ENCODE measurements at regions not wholly inside any gene's neighbourhood (a gene's known extent, or its start where the extent isn't known, plus 50 kb on each side); places are given as distances from the start of the nearest gene placed in this dataset.

DNA sequence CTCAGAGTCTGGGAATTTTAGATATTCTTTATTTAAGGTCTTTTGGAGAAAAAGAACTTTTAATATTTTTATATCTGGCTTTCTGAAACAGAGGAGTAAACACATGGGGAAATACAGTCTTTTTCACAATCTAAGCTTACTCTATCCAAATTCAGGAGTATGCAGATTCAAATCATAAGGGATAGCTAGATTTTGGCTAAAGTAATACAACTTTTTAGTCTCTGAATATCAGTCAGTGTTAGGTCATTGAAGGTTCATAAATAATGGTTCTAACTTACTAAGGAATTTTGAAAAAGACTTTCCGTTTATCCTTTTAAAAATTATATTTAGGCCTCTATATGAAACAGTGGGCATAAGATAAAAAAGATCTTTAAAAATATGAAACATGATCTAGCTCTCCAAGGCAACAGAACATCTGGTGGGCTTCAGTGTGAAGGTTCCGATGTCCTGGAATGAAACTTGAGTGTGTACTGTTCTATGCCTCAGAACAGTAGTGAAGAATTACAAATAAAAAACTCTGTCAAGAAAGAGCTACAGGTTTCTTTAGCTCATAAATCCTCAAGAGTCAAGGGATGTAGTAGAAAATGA lies 165.2 kb upstream of the PDGFD start:
- Mint-ChIP-seq H3K9me3 (peaks cover 4% of the 10 kb centered on the region in 2 donors), H3K4me1 (no peaks in the 10 kb centered on the region)
- no peak for ATAC-seq (replicated peaks)

DNA sequence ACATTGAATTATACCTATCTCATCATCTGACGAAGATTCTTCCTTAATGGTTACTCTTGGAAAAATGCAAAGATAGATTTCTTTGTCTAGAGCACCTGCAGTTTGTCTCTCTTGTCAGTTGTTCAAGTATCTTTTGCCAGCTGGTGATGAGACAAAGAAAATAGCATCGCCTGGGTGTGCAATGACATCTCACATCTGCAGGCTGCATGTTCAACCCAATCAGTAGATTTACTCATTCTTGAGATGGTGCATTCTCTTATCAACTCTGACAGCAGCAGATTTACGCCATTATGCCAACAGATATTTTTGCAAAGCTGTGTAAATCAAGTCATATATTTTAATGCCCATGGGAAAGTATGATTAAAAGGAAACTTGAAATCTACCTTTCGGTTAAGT lies 164.6 kb upstream of the PDGFD start:
- Mint-ChIP-seq H3K27me3 (no peaks in the 10 kb centered on the region), H3K27ac (no peak overlapping the region), H3K4me3 (no peak overlapping the region), H3K9me3 (peaks cover 4% of the 10 kb centered on the region in 2 donors), H3K4me1 (no peaks in the 10 kb centered on the region), H3K36me3 (no peaks in the 10 kb centered on the region)
- ATAC-seq (replicated peaks) (no peak), DNase-seq (no peak)

More for the DNA sequence above, 165.2 kb upstream of the PDGFD start:
- no peak for DNase-seq
- Mint-ChIP-seq H3K4me3 (no peak overlapping the region), H3K27ac (no peak overlapping the region), H3K27me3 (no peaks in the 10 kb centered on the region), H3K36me3 (no peaks in the 10 kb centered on the region)

DNA sequence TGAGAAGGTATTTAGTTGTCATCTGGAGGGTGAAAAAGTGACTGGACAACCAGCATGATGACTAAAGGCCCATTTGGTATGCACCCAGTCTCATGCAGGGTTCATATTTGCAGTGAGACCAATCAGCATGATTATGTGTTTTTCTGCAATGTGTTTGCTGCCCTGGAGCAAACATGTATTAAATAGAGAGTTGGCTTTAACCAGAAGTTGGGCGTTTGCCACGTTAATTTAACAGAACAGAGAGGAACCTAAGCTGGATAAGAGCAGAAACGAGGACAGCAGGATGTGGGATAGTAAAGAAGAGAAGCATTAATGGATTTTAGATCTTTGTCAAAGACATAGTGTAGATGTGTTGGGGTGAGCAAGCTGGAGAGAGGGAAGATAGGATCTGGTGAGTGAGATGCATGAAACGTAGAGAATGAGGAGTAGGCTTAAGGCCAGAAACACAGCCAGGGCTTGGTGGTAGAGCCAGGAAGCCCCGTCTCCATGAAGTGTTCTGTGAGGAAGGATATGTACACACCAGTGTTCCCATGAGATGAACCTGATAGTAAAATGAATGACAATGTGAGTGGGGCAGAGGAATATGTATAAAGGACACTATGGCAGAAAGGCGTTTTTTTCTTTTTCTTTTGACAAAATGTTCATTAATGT lies 164.0 kb upstream of the PDGFD start:
- Mint-ChIP-seq H3K4me1 (no peaks in the 10 kb centered on the region), H3K9me3 (peaks cover 4% of the 10 kb centered on the region in 2 donors), H3K4me3 (no peak overlapping the region), H3K36me3 (no peaks in the 10 kb centered on the region), H3K27ac (no peak overlapping the region), H3K27me3 (no peaks in the 10 kb centered on the region)
- ATAC-seq (replicated peaks) = no peak
- no peak for DNase-seq

DNA sequence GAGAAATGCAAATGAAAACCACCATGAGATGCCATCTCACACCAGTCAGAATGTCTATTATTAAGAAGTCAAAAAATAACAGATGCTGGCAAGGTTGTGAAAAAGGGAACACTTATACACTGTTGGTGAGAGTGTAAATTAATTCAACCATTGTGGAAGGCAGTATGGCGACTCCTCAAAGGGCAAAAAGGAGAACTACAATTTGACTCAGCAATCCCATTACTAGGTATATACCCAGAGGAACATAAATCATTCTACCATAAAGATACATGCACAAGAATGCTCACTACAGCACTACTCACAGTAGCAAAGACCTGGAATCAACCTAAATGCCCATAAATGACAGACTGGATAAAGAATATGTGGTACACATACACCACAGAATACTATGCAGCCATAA lies 161.1 kb upstream of the PDGFD start:
- Mint-ChIP-seq H3K27me3 (no peaks in the 10 kb centered on the region), H3K27ac (no peak overlapping the region), H3K4me3 (no peak overlapping the region), H3K4me1 (no peaks in the 10 kb centered on the region), H3K36me3 (no peaks in the 10 kb centered on the region), H3K9me3 (peaks cover 4% of the 10 kb centered on the region in 2 donors)
- DNase-seq = no peak
- peak; percentile 54 to 71 for ATAC-seq (replicated peaks)

DNA sequence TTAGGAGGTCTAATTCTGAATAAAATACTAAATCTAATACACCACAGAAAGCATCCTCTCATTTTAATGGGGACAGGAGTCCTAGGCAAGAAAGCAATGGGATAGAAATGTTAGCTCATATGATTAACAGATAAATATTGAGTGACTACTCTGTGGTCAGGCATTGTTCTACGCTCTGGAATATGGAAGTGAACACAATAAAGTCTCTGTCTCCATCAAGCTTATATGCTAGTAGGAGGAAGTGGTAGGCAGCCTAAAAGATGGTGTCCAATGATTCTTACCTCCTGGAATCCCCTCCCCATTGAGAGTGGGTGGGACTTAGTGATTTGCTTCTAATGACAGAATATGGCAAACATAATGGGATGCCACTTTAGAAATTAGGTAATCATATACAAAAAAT lies 160.3 kb upstream of the PDGFD start:
- DNase-seq (no peak), ATAC-seq (replicated peaks) (no peak)
- Mint-ChIP-seq H3K4me1 (no peaks in the 10 kb centered on the region), H3K27ac (no peak overlapping the region), H3K27me3 (no peaks in the 10 kb centered on the region), H3K36me3 (no peaks in the 10 kb centered on the region), H3K9me3 (peaks cover 4% of the 10 kb centered on the region in 2 donors), H3K4me3 (no peak overlapping the region)

DNA sequence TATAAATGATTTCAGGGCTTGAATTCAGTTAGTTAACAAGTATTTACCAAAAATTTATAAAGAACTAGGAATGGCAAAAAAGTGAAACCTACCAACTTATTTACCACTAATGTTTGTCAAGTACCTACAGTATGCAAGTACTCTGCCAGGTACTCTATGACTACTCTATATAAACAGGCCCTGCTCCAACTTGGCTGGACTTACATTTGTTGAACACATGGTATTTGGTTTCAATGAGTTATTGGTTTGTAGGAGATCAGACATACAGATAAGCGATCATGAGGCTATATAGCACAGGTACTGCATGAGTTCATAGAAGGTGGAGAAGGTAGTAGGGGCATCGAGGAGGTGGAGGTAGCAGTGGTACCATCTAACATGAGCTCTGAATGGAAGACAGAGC lies 159.9 kb upstream of the PDGFD start:
- no peak for ATAC-seq (replicated peaks)
- Mint-ChIP-seq H3K4me1 (no peaks in the 10 kb centered on the region), H3K27ac (no peak overlapping the region), H3K27me3 (no peaks in the 10 kb centered on the region), H3K9me3 (peaks cover 4% of the 10 kb centered on the region in 2 donors), H3K4me3 (no peak overlapping the region), H3K36me3 (no peaks in the 10 kb centered on the region)
- no peak for DNase-seq

DNA sequence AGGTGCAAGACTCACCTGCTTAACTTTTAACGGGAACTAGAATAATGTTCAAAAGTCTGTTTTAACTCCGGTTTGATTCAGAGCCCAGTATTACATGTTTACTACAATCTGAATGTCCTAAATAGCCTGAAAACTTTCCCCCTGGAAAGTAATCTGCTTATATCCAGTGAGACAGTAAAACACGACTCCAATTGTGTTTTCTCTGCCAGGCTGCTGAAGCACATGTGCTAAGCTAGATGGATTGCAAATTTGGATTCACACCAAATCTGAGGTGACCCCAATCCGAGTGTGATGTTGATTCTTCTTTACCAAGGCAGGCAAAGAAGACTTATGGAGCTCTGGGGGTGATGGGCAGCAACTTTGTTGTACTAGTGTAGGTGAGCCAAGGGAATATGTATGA lies 158.7 kb upstream of the PDGFD start:
- no peak for DNase-seq
- Mint-ChIP-seq H3K4me3 (no peak overlapping the region), H3K27ac (no peak overlapping the region), H3K27me3 (no peaks in the 10 kb centered on the region), H3K4me1 (no peaks in the 10 kb centered on the region), H3K9me3 (peaks cover 4% of the 10 kb centered on the region in 2 donors), H3K36me3 (no peaks in the 10 kb centered on the region)
- no peak for ATAC-seq (replicated peaks)

DNA sequence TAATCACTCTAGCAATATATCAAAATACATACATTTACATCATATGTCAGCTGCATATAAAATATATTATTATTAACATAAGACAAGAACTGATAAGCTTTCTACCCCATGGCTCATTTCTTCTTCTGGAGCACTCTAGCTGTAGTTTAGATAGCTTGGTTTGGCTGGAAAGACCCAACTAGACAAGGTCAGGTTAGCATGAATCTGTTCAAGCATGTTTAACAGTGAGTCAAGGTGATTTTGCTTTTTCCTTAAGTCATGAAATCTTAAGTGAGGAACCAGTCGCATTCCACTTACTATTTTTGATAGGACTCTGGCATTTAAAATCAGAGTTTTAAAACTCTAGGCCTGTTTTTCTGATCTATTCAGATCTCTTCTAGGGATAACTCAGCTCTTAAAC lies 157.0 kb upstream of the PDGFD start:
- no peak overlapping the region for H3K4me3 Mint-ChIP-seq
- H3K27ac Mint-ChIP-seq = no peak overlapping the region
- ATAC-seq (replicated peaks) = no peak
- H3K4me1 Mint-ChIP-seq = no peaks in the 10 kb centered on the region
- no peaks in the 10 kb centered on the region for H3K27me3 Mint-ChIP-seq
- H3K36me3 Mint-ChIP-seq = no peaks in the 10 kb centered on the region
- peaks cover 4% of the 10 kb centered on the region in 2 donors for H3K9me3 Mint-ChIP-seq
- DNase-seq = no peak

DNA sequence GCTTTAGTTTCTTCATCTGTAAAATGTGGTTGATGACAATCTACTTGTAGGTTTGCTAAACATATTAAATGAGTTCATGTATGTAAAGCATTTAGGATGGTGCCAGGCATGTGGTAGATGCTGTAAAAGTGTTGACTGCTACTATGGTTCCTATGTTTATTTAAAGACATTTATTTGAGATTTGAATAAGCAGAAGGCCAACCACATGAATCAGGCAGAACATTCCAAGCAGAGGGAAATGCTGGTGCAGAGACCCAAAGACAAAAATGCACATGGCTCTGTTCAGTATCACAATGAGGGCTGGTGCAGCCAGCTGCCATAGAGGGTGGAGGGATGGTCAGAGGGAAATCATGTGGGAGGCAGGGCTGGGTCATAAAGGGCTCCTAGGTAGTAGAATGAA lies 156.2 kb upstream of the PDGFD start:
- no peaks in the 10 kb centered on the region for H3K27me3 Mint-ChIP-seq

DNA sequence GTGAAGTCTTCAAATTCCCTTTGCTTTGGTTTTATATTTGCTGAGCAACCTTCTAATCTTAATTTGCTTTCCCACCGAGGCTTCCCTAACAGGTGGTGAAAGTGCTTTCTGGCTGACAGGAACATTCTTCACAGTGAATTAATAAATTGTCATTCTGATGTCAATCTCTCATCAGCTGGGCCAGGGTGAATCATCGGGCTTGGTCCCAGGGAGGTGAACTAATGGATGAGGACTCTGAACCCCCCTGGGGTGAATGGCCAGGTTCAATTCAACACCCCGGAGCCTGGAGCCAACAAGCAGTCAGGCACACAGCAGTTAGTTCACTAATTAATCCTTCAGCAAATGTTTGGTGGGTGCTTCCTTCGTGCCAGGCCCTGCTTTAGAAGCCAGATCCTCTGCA lies 155.4 kb upstream of the PDGFD start:
- ATAC-seq (replicated peaks) (no peak), DNase-seq (no peak)
- no peaks in the 10 kb centered on the region for H3K36me3 Mint-ChIP-seq
- no peaks in the 10 kb centered on the region for H3K27me3 Mint-ChIP-seq
- no peaks in the 10 kb centered on the region for H3K4me1 Mint-ChIP-seq
- no peak overlapping the region for H3K27ac Mint-ChIP-seq
- H3K9me3 Mint-ChIP-seq = peaks cover 0 to 1% of the 10 kb centered on the region in 2 donors
- H3K4me3 Mint-ChIP-seq = no peak overlapping the region

More for the DNA sequence above, 156.2 kb upstream of the PDGFD start:
- no peaks in the 10 kb centered on the region for H3K4me1 Mint-ChIP-seq
- no peak overlapping the region for H3K4me3 Mint-ChIP-seq
- no peak for ATAC-seq (replicated peaks)
- H3K9me3 Mint-ChIP-seq = peaks cover 0 to 1% of the 10 kb centered on the region in 2 donors
- H3K27ac Mint-ChIP-seq = no peak overlapping the region
- H3K36me3 Mint-ChIP-seq = no peaks in the 10 kb centered on the region
- no peak for DNase-seq

DNA sequence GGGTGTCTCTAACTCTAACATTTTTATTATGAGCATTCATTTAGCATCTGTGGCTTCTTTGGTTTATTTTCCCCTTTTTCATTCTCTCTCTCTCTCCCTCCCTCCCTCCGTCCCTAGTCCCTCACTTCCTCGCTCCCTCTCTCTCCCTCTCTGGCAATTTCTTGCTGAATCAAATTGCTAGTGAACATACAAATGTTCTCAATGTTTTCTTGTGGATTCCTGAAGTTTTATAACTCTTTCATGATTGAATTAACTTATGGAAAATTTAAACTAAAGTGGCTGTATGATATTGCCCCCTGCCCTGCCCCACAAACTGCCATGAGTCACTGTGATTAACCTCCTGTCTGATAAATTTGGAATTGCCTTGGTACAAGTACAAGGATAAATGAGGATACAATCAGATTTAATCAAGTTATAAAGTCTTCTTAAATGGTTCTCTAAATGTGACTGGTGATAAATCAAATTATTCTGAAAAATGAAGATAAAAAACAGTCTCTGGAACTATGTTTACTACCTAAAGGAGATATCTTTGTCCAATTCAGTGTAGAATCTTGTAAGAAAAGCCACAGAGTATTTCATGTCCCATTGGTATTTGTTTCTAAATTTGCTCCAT lies 143.0 kb upstream of the PDGFD start:
- no peaks in the 10 kb centered on the region for H3K9me3 Mint-ChIP-seq
- no peaks in the 10 kb centered on the region for H3K4me1 Mint-ChIP-seq
- H3K27ac Mint-ChIP-seq = no peak overlapping the region
- DNase-seq (no peak), ATAC-seq (replicated peaks) (no peak)
- no peaks in the 10 kb centered on the region for H3K36me3 Mint-ChIP-seq
- H3K27me3 Mint-ChIP-seq = peaks cover 0 to 4% of the 10 kb centered on the region in 2 donors
- no peak overlapping the region for H3K4me3 Mint-ChIP-seq

DNA sequence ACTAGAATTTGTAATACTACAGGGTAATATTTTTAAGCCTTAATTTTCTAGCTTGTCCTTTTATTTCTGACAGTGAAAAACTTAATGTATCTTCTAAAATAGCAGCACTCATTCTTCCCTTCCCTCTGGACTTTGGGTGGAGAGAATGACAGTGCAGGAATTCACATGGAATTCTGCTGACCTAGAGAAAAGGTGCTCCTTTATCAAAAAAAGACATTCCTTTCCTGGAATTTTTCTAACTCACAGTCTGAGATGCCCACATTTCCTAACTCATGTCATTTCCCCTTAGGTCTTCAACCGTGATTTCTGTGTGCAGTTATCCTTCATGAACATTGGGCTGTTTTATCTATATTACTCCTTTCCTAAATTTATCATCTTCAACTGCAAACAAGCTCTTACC lies 137.8 kb upstream of the PDGFD start:
- Mint-ChIP-seq H3K36me3 (no peaks in the 10 kb centered on the region), H3K27me3 (peaks cover 0 to 4% of the 10 kb centered on the region in 2 donors), H3K27ac (no peak overlapping the region), H3K9me3 (no peaks in the 10 kb centered on the region), H3K4me3 (no peak overlapping the region), H3K4me1 (no peaks in the 10 kb centered on the region)
- ATAC-seq (replicated peaks) (no peak), DNase-seq (no peak)

DNA sequence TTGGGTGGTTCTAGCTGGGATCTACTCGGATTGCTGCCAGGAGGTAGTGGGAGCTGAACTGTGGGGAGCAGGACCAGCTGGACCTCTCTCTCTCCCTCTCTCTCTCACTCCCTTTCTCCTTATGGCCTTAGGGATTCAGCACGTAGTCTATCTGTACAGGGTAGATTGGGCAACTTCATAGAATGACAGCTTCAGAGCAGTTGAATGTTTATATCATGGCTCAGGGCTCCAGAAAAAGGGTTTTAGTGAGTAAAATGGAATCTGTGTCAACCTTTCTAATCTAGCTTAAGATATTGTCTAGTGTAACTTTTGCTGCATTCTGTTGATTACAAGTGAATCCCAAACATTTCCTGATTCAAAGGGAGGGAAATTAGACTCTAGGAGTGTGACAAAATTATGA lies 127.7 kb upstream of the PDGFD start:
- ATAC-seq (replicated peaks) = no peak
- H3K27ac Mint-ChIP-seq = no peak overlapping the region
- no peak for DNase-seq
- no peak overlapping the region for H3K4me3 Mint-ChIP-seq
- no peaks in the 10 kb centered on the region for H3K4me1 Mint-ChIP-seq
- H3K36me3 Mint-ChIP-seq = no peaks in the 10 kb centered on the region
- H3K27me3 Mint-ChIP-seq = no peaks in the 10 kb centered on the region
- no peaks in the 10 kb centered on the region for H3K9me3 Mint-ChIP-seq

DNA sequence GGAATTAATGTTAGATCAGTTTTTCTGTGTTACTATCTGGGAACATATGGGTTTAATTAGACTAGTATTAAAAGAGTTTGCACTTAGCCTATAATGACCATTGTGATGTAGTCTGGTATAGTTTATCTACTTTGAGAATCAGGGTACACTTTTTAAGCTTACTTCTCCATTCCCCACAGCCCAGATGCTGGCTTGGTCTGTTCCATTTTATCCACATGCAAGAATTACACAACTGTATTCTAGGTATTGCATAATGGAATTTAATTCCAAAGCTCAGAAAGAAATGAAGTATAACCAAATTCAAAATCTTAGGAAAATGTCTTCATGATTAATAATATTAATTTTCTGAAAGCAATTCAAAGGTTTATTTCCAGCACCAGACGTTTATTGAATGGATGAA lies 122.2 kb upstream of the PDGFD start:
- no peak for ATAC-seq (replicated peaks)
- Mint-ChIP-seq H3K9me3 (no peaks in the 10 kb centered on the region), H3K27ac (no peak overlapping the region), H3K36me3 (no peaks in the 10 kb centered on the region), H3K4me3 (no peak overlapping the region), H3K4me1 (no peaks in the 10 kb centered on the region), H3K27me3 (no peaks in the 10 kb centered on the region)
- DNase-seq = no peak

DNA sequence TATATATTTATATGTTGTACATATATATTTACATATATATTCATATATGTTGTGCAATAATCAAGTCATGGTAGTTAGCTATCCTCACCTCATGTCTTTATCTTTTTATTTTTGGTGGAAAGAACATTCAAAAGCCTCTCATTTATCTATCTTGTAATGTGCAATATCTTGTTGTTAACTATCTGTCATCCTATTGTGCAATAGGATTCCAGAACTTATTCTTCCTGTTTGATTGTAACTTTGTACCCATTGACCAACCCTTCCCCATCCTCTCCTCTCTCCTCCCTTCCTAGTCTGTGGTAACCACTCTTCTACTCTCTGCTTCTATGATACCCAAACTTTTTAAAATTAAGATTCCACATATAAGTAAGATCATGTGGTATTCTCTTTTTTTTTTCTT lies 115.6 kb upstream of the PDGFD start:
- H3K4me3 Mint-ChIP-seq = no peak overlapping the region
- ATAC-seq (replicated peaks) (no peak), DNase-seq (no peak)
- no peaks in the 10 kb centered on the region for H3K27me3 Mint-ChIP-seq
- H3K9me3 Mint-ChIP-seq = peaks cover 0 to 3% of the 10 kb centered on the region in 2 donors
- no peaks in the 10 kb centered on the region for H3K4me1 Mint-ChIP-seq
- no peaks in the 10 kb centered on the region for H3K36me3 Mint-ChIP-seq
- H3K27ac Mint-ChIP-seq = no peak overlapping the region

All from stimulated activated naive B cell treated with anti-CD40 and anti-IgM and Interleukin-4, amounts not matched to agents 10 μg/mL and 1 μg/mL and 100 μg/mL, for 72 hours (primary cell).